ENCODE measurements at regions not wholly inside any gene's neighbourhood (a gene's known extent, or its start where the extent isn't known, plus 50 kb on each side); places are given as distances from the start of the nearest gene placed in this dataset.

- Histone ChIP-seq H3K4me1 (ENCODE audit: control insufficient read depth in 2 of 3, insufficient read depth in 2 of 3, low read depth in 1 of 3, low read length in 3 of 3) (no peaks in the 10 kb centered on the region), H3K27ac (ENCODE audit: low read depth in 2 of 2, low read length in 2 of 2) (no peak overlapping the region), H3K36me3 (ENCODE audit: control insufficient read depth in 2 of 3, insufficient read depth in 3 of 3, low read length in 3 of 3) (no peaks in the 10 kb centered on the region), H3K4me3 (ENCODE audit: low read length in 3 of 3) (no peak overlapping the region), H3K9me3 (ENCODE audit: control insufficient read depth in 2 of 3, insufficient read depth in 1 of 3, low read length in 3 of 3) (no peaks in the 10 kb centered on the region), H3K9ac (ENCODE audit: low read length in 3 of 3) (no peak overlapping the region), H3K27me3 (ENCODE audit: control insufficient read depth, insufficient read depth, low read length) (no peaks in the 10 kb centered on the region)
- FAIRE-seq: no peak
- intact Hi-C loops (cut with DNase I): no loop called here
- DNase-seq: no peak
- no peak for TF ChIP-seq CTCF (IDR thresholded peaks at IDR 0.05; ENCODE audit: borderline replicate concordance, extremely low read depth, insufficient read depth)
These were observed 271.4 kb upstream of the NR5A2 start for GRCh38 chr1:199756066-199756465.

DNA sequence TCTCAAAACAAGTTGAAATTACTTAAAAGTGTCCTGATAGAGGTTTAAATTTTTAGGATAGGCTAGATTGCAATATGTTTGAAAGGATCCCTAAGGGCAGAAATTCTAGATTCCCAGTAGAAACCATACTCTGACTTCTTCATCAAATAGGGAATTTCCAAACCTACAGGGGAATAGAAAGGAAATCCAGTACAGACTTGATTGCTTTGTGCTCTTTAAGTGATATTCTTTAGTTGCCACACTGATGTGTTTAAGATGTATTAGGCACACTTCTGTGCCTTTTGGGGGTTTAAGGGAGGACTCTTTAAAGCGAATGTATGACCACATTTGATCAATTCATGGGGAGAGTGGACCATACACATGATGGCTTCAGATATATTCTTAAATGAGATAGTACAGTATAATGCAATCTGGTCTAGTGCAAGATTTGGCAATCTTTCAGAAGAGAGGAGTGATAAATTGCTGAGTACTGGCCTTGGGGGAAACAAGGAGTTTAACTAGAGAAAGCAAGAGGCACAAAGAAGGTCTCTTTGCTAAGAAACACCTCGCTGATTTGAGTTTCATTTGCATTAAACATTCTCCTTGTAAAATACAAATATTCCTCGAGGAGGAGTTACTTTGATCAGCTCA is 268.8 kb upstream of the NR5A2 start:
- H3K9me3 ChIP-seq (ENCODE audit: control insufficient read depth in 2 of 3, insufficient read depth in 1 of 3, low read length in 3 of 3): no peaks in the 10 kb centered on the region
- intact Hi-C loops (cut with DNase I): no loop called here
- no peaks in the 10 kb centered on the region for H3K4me1 ChIP-seq (ENCODE audit: control insufficient read depth in 2 of 3, insufficient read depth in 2 of 3, low read depth in 1 of 3, low read length in 3 of 3)
- H3K36me3 ChIP-seq (ENCODE audit: control insufficient read depth in 2 of 3, insufficient read depth in 3 of 3, low read length in 3 of 3): no peaks in the 10 kb centered on the region
- no peak overlapping the region for H3K9ac ChIP-seq (ENCODE audit: low read length in 3 of 3)
- H3K4me3 ChIP-seq (ENCODE audit: low read length in 3 of 3): no peak overlapping the region
- H3K27ac ChIP-seq (ENCODE audit: low read depth in 2 of 2, low read length in 2 of 2): no peak overlapping the region
- H3K27me3 ChIP-seq (ENCODE audit: control insufficient read depth, insufficient read depth, low read length): no peaks in the 10 kb centered on the region
- DNase-seq: no peak
- TF ChIP-seq CTCF (IDR thresholded peaks at IDR 0.05; ENCODE audit: borderline replicate concordance, extremely low read depth, insufficient read depth): no peak
- FAIRE-seq: no peak

GRCh38 chr1:199759268-199759730 is 268.2 kb upstream of the NR5A2 start:
- FAIRE-seq (no peak), DNase-seq (no peak)
- H3K4me1 ChIP-seq (ENCODE audit: control insufficient read depth in 2 of 3, insufficient read depth in 2 of 3, low read depth in 1 of 3, low read length in 3 of 3): no peaks in the 10 kb centered on the region
- no peak overlapping the region for H3K27ac ChIP-seq (ENCODE audit: low read depth in 2 of 2, low read length in 2 of 2)
- intact Hi-C loops (cut with DNase I): no loop called here
- no peaks in the 10 kb centered on the region for H3K9me3 ChIP-seq (ENCODE audit: control insufficient read depth in 2 of 3, insufficient read depth in 1 of 3, low read length in 3 of 3)
- H3K27me3 ChIP-seq (ENCODE audit: control insufficient read depth, insufficient read depth, low read length): no peaks in the 10 kb centered on the region
- no peak overlapping the region for H3K9ac ChIP-seq (ENCODE audit: low read length in 3 of 3)
- no peak overlapping the region for H3K4me3 ChIP-seq (ENCODE audit: low read length in 3 of 3)
- no peak for TF ChIP-seq CTCF (IDR thresholded peaks at IDR 0.05; ENCODE audit: borderline replicate concordance, extremely low read depth, insufficient read depth)
- H3K36me3 ChIP-seq (ENCODE audit: control insufficient read depth in 2 of 3, insufficient read depth in 3 of 3, low read length in 3 of 3): no peaks in the 10 kb centered on the region

DNA sequence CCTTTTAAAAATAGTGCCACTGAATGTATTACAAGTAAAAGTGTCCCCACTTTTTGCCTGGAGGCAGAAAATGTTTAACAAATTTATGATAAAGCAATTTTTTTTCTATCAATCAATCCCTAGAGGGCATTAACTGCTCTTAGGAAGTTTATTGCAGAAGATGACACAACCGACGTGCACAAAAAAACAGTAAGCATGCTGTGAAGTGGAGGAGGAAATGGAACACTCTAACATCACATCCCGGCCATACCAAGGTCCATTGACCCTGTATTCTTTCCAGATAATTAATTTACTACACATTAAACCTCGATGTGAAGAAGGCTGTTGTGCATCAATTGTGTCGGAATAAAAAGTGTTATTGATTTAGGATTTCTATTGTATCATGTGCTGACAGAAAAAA is 264.9 kb upstream of the NR5A2 start:
- intact Hi-C loops (cut with DNase I): no loop called here
- Histone ChIP-seq H3K4me1 (ENCODE audit: control insufficient read depth in 2 of 3, insufficient read depth in 2 of 3, low read depth in 1 of 3, low read length in 3 of 3) (no peaks in the 10 kb centered on the region), H3K4me3 (ENCODE audit: low read length in 3 of 3) (no peak overlapping the region), H3K27me3 (ENCODE audit: control insufficient read depth, insufficient read depth, low read length) (no peaks in the 10 kb centered on the region), H3K27ac (ENCODE audit: low read depth in 2 of 2, low read length in 2 of 2) (no peak overlapping the region), H3K9me3 (ENCODE audit: control insufficient read depth in 2 of 3, insufficient read depth in 1 of 3, low read length in 3 of 3) (peaks cover 0 to 8% (median 0%) of the 10 kb centered on the region in 3 donors), H3K9ac (ENCODE audit: low read length in 3 of 3) (no peak overlapping the region), H3K36me3 (ENCODE audit: control insufficient read depth in 2 of 3, insufficient read depth in 3 of 3, low read length in 3 of 3) (no peaks in the 10 kb centered on the region)
- no peak for TF ChIP-seq CTCF (IDR thresholded peaks at IDR 0.05; ENCODE audit: borderline replicate concordance, extremely low read depth, insufficient read depth)
- FAIRE-seq (no peak), DNase-seq (peak in 2 of 5 donors; percentile 21 to 30)

Measured in kidney (tissue), 13 donors.